ENCODE measurements at regions not wholly inside any gene's neighbourhood (a gene's known extent, or its start where the extent isn't known, plus 50 kb on each side); places are given as distances from the start of the nearest gene placed in this dataset.
"Not testable (repeated sequence)": the region's sequence is repeated elsewhere in the genome, so short reads cannot be mapped to it uniquely, and the experiment has no call there.

GRCh38 chr10:46739919-46740318 lies 161.0 kb downstream of the SYT15 start:
- not testable (repeated sequence) for DNase-seq (ENCODE audit: extremely low read depth, low read depth)

- DNase-seq (ENCODE audit: extremely low read depth, low read depth): not testable (repeated sequence)
These were observed 161.4 kb downstream of the SYT15 start for GRCh38 chr10:46740368-46740767.

- not testable (repeated sequence) for DNase-seq (ENCODE audit: extremely low read depth, low read depth)
These were observed 162.2 kb upstream of the PTPN20 start for GRCh38 chr10:46749003-46749402.

GRCh38 chr10:46749470-46749869 lies 161.8 kb upstream of the PTPN20 start:
- not testable (repeated sequence) for DNase-seq (ENCODE audit: extremely low read depth, low read depth)

GRCh38 chr10:46753763-46754162 lies 157.5 kb upstream of the PTPN20 start:
- not testable (repeated sequence) for DNase-seq (ENCODE audit: extremely low read depth, low read depth)

- DNase-seq (ENCODE audit: extremely low read depth, low read depth): not testable (repeated sequence)
These were observed 149.8 kb upstream of the PTPN20 start for GRCh38 chr10:46761471-46761870.

GRCh38 chr10:46768515-46769291 lies 142.5 kb upstream of the PTPN20 start:
- DNase-seq (ENCODE audit: extremely low read depth, low read depth): not testable (repeated sequence)

- not testable (repeated sequence) for DNase-seq (ENCODE audit: extremely low read depth, low read depth)
These were observed 137.9 kb upstream of the PTPN20 start for GRCh38 chr10:46773178-46773896.

- not testable (repeated sequence) for DNase-seq (ENCODE audit: extremely low read depth, low read depth)
These were observed 137.4 kb upstream of the PTPN20 start for GRCh38 chr10:46773897-46774236.

GRCh38 chr10:46774366-46774765 lies 136.9 kb upstream of the PTPN20 start:
- not testable (repeated sequence) for DNase-seq (ENCODE audit: extremely low read depth, low read depth)

GRCh38 chr10:46774945-46775667 lies 136.1 kb upstream of the PTPN20 start:
- not testable (repeated sequence) for DNase-seq (ENCODE audit: extremely low read depth, low read depth)

- DNase-seq (ENCODE audit: extremely low read depth, low read depth): not testable (repeated sequence)
These were observed 135.6 kb upstream of the PTPN20 start for GRCh38 chr10:46775668-46776059.

GRCh38 chr10:46779571-46779970 lies 131.7 kb upstream of the PTPN20 start:
- not testable (repeated sequence) for DNase-seq (ENCODE audit: extremely low read depth, low read depth)

- not testable (repeated sequence) for DNase-seq (ENCODE audit: extremely low read depth, low read depth)
These were observed 131.1 kb upstream of the PTPN20 start for GRCh38 chr10:46780164-46780563.

GRCh38 chr10:46781001-46781400 lies 130.2 kb upstream of the PTPN20 start:
- DNase-seq (ENCODE audit: extremely low read depth, low read depth): not testable (repeated sequence)

GRCh38 chr10:46782001-46782874 lies 129.0 kb upstream of the PTPN20 start:
- DNase-seq (ENCODE audit: extremely low read depth, low read depth): not testable (repeated sequence)

GRCh38 chr10:46784665-46785064 lies 126.6 kb upstream of the PTPN20 start:
- not testable (repeated sequence) for DNase-seq (ENCODE audit: extremely low read depth, low read depth)

GRCh38 chr10:46786125-46786517 lies 125.1 kb upstream of the PTPN20 start:
- DNase-seq (ENCODE audit: extremely low read depth, low read depth): not testable (repeated sequence)

- peak; percentile 38 for DNase-seq (ENCODE audit: extremely low read depth, low read depth)
These were observed 124.5 kb upstream of the PTPN20 start for GRCh38 chr10:46786518-46787320.

- DNase-seq (ENCODE audit: extremely low read depth, low read depth): peak; percentile 6
These were observed 124.0 kb upstream of the PTPN20 start for GRCh38 chr10:46787321-46787615.

Measured in NCI-H460 (cell line).